ENCODE measurements at regions not wholly inside any gene's neighbourhood (a gene's known extent, or its start where the extent isn't known, plus 50 kb on each side); places are given as distances from the start of the nearest gene placed in this dataset.
"Not testable (repeated sequence)": the region's sequence is repeated elsewhere in the genome, so short reads cannot be mapped to it uniquely, and the experiment has no call there.

GRCh38 chr3:159870723-159871122 is 117.9 kb upstream of the IL12A start:
- H3K27ac Mint-ChIP-seq = no peak overlapping the region
- ATAC-seq (no peak), DNase-seq (no peak)
- H3K4me3 Mint-ChIP-seq = no peak overlapping the region
- H3K4me1 Mint-ChIP-seq = no peaks in the 10 kb centered on the region
- no peaks in the 10 kb centered on the region for H3K9me3 ChIP-seq (ENCODE audit: control insufficient read depth, low read length, poor library complexity, severe bottlenecking)
- no peaks in the 10 kb centered on the region for H3K36me3 Mint-ChIP-seq (ENCODE audit: low read depth)
- H3K27me3 Mint-ChIP-seq = peaks cover 38% of the 10 kb centered on the region

- Mint-ChIP-seq H3K27me3 (peaks cover 46% of the 10 kb centered on the region), H3K4me3 (no peak overlapping the region), H3K4me1 (no peaks in the 10 kb centered on the region), H3K36me3 (ENCODE audit: low read depth) (no peaks in the 10 kb centered on the region), H3K27ac (no peak overlapping the region)
- ATAC-seq (no peak), DNase-seq (no peak)
- no peaks in the 10 kb centered on the region for H3K9me3 ChIP-seq (ENCODE audit: control insufficient read depth, low read length, poor library complexity, severe bottlenecking)
Measured at GRCh38 chr3:159872374-159873109, 116.1 kb upstream of the IL12A start.

DNA sequence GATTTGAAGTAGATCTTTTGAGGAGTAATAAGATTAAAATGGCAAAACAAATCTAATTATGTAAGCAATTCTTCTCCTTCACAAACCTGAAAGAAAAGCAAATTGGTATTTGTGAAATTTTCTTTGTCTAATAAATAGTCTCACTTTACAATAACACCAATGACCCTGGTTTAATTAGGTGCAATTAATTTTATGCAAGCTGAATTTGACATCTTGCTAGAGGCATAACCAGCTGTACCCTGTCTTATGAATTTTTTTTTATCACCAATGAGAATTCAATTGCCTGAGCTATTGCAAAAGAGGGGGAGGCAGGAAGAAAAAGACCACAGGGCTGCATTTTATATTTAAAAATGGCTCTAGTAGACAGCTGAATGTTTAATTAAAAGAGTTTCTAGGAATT is 113.5 kb upstream of the IL12A start:
- ATAC-seq (no peak), DNase-seq (no peak)
- H3K27me3 Mint-ChIP-seq = peaks cover 54% of the 10 kb centered on the region
- peaks cover 2% of the 10 kb centered on the region for H3K36me3 Mint-ChIP-seq (ENCODE audit: low read depth)
- H3K4me1 Mint-ChIP-seq = no peaks in the 10 kb centered on the region
- no peak overlapping the region for H3K27ac Mint-ChIP-seq
- no peak overlapping the region for H3K4me3 Mint-ChIP-seq
- H3K9me3 ChIP-seq (ENCODE audit: control insufficient read depth, low read length, poor library complexity, severe bottlenecking) = no peaks in the 10 kb centered on the region

DNA sequence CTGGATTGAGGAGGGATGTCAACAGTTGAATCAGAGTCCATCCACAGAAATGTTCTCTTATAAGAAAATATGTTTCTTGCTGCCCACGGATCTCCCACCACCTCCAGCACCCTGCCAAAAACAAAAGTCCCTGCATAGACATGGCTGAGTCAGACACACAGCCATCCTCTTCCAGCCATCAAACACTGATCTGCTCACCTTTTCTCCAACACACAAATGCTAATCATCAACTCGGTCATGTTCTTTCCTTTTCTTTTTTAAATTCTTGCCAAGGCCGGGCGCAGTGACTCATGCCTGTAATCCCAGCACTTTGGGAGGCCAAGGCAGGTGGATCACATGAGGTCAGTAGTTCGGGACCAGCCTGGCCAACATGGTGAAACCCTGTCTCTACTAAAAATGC is 110.7 kb upstream of the IL12A start:
- no peak overlapping the region for H3K4me3 Mint-ChIP-seq
- peaks cover 2% of the 10 kb centered on the region for H3K36me3 Mint-ChIP-seq (ENCODE audit: low read depth)
- H3K27me3 Mint-ChIP-seq = peaks cover 64% of the 10 kb centered on the region

GRCh38 chr3:159879146-159879545 is 109.5 kb upstream of the IL12A start:
- H3K27me3 Mint-ChIP-seq = peaks cover 60% of the 10 kb centered on the region
- no peak overlapping the region for H3K27ac Mint-ChIP-seq
- H3K9me3 ChIP-seq (ENCODE audit: control insufficient read depth, low read length, poor library complexity, severe bottlenecking) = no peaks in the 10 kb centered on the region
- DNase-seq (no peak), ATAC-seq (no peak)
- H3K36me3 Mint-ChIP-seq (ENCODE audit: low read depth) = peaks cover 2% of the 10 kb centered on the region
- no peaks in the 10 kb centered on the region for H3K4me1 Mint-ChIP-seq
- no peak overlapping the region for H3K4me3 Mint-ChIP-seq

More for the DNA sequence above, 110.7 kb upstream of the IL12A start:
- H3K4me1 Mint-ChIP-seq = no peaks in the 10 kb centered on the region
- no peaks in the 10 kb centered on the region for H3K9me3 ChIP-seq (ENCODE audit: control insufficient read depth, low read length, poor library complexity, severe bottlenecking)
- ATAC-seq (no peak), DNase-seq (no peak)
- H3K27ac Mint-ChIP-seq = no peak overlapping the region

DNA sequence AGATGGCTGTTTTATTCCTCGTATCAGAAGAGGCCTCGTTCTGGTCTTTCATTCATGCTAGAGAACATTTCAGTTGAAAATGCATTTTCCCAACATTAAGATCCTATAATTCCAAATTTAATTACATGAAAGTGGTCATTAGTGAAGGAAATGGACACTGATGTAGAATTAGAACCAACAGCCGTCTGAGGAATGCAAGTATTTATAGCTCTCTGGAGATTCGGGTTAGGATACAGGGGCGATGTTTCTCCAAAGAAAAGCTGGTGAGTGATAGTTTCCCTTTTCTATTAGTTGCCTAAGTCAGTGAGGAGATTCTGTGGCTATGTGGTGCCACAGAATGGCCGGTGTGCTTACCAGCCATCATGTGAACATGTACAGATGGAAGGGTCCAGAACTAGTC is 109.0 kb upstream of the IL12A start:
- H3K27me3 Mint-ChIP-seq = peaks cover 57% of the 10 kb centered on the region
- no peak for DNase-seq
- H3K4me3 Mint-ChIP-seq = no peak overlapping the region
- H3K27ac Mint-ChIP-seq = no peak overlapping the region
- ATAC-seq = no peak
- no peaks in the 10 kb centered on the region for H3K9me3 ChIP-seq (ENCODE audit: control insufficient read depth, low read length, poor library complexity, severe bottlenecking)
- H3K4me1 Mint-ChIP-seq = no peaks in the 10 kb centered on the region
- H3K36me3 Mint-ChIP-seq (ENCODE audit: low read depth) = peaks cover 2% of the 10 kb centered on the region

DNA sequence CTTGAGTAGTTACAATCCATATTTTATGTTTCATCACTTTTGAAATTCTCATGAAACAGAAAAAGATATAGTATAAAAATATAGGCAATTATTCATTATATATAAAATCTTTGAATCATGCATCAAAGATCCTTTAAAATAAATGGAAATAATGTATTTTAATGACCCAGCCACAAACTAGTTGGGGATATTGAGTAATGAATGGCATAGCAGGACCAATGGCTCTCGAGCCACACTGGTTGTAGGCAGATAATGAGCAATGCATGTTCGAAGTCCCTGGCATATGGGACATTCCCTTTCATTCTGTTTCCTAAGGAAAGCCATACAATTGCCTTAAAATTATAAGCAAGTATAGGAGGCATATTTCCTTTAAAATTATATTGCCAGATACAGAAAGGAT is 107.4 kb upstream of the IL12A start:
- no peaks in the 10 kb centered on the region for H3K9me3 ChIP-seq (ENCODE audit: control insufficient read depth, low read length, poor library complexity, severe bottlenecking)
- H3K4me3 Mint-ChIP-seq = no peak overlapping the region
- ATAC-seq (no peak), DNase-seq (no peak)
- peaks cover 2% of the 10 kb centered on the region for H3K36me3 Mint-ChIP-seq (ENCODE audit: low read depth)
- no peak overlapping the region for H3K27ac Mint-ChIP-seq
- peaks cover 49% of the 10 kb centered on the region for H3K27me3 Mint-ChIP-seq
- H3K4me1 Mint-ChIP-seq = no peaks in the 10 kb centered on the region

- Mint-ChIP-seq H3K36me3 (ENCODE audit: low read depth) (peaks cover 2% of the 10 kb centered on the region), H3K27ac (no peak overlapping the region), H3K4me1 (no peaks in the 10 kb centered on the region), H3K27me3 (peaks cover 47% of the 10 kb centered on the region), H3K4me3 (no peak overlapping the region)
- DNase-seq (no peak), ATAC-seq (no peak)
- no peaks in the 10 kb centered on the region for H3K9me3 ChIP-seq (ENCODE audit: control insufficient read depth, low read length, poor library complexity, severe bottlenecking)
Measured at GRCh38 chr3:159881828-159882309, 106.8 kb upstream of the IL12A start.

DNA sequence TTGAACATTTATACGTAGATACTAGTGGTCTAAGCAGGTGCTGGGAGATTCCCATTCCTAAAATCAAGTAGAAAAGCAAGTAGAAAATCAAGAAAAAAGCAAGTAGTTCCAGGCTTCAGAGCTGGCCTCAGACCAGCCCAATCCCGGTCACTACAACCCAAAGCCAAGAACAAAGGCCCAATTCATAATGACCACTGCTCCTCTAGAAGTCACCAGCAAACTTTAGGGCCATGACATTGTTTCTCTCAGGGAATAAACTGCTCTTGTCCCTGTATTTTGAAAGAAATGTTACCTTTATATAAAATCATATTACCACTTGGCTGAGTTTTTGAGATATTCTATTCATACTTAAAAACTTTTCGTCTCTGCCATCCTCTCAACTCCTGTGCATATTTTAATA is 106.3 kb upstream of the IL12A start:
- Mint-ChIP-seq H3K27ac (no peak overlapping the region), H3K36me3 (ENCODE audit: low read depth) (peaks cover 2% of the 10 kb centered on the region), H3K27me3 (peaks cover 48% of the 10 kb centered on the region), H3K4me3 (no peak overlapping the region), H3K4me1 (no peaks in the 10 kb centered on the region)
- no peaks in the 10 kb centered on the region for H3K9me3 ChIP-seq (ENCODE audit: control insufficient read depth, low read length, poor library complexity, severe bottlenecking)
- no peak for ATAC-seq
- no peak for DNase-seq

DNA sequence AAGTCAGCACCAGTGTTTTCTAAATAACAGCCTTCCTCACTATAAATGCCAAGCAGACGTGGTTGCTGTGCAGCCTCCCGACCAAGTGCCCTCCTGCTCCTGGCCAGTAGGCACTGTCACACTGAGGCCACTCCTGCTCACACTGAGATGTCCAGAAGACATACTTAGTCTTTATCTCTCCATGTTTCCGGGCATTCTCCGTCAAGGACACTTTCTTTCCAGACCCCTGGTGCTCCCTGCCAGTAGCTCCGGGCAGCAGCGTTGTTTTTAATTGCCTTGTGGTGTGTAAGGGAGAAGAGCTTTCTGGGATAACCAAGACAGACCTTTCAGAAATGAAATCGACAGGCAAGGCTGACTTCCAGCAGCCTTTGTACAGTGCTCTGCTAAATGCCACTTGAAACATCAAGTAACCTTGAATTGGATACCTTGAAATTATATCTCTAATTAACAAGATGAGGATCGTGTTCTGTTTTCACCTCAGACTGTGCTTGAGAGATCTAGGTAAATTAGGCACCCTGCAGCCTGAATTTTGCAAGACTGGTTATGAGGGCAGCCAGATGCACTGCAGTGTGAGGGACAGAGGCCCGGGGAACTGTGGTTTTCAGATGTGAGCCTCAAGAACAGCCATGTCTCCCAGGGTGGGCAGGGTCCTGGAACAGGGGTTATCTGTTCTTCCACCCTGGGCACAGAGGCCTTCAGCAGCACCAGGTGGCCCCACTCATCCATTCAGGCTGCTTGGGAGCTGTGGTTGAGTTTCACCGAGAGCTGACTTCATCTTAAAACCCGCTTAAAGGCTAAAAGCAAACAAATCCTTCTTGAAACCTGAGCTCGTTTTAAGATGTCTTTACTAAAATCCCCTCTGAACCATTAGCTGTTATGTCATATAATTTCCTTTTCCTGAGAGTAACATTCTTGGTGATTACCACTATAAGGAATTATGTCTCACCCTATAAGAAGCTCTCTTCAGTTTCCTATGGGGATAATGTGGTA is 105.5 kb upstream of the IL12A start:
- ATAC-seq (no peak), DNase-seq (no peak)
- Mint-ChIP-seq H3K27me3 (peaks cover 41% of the 10 kb centered on the region), H3K27ac (no peak overlapping the region), H3K4me3 (no peak overlapping the region), H3K36me3 (ENCODE audit: low read depth) (peaks cover 2% of the 10 kb centered on the region), H3K4me1 (no peaks in the 10 kb centered on the region)
- no peaks in the 10 kb centered on the region for H3K9me3 ChIP-seq (ENCODE audit: control insufficient read depth, low read length, poor library complexity, severe bottlenecking)

GRCh38 chr3:159884661-159885402 is 103.8 kb upstream of the IL12A start:
- ATAC-seq (no peak), DNase-seq (no peak)
- Mint-ChIP-seq H3K27ac (no peak overlapping the region), H3K4me3 (no peak overlapping the region), H3K4me1 (no peaks in the 10 kb centered on the region), H3K36me3 (ENCODE audit: low read depth) (no peaks in the 10 kb centered on the region), H3K27me3 (peaks cover 46% of the 10 kb centered on the region)
- no peaks in the 10 kb centered on the region for H3K9me3 ChIP-seq (ENCODE audit: control insufficient read depth, low read length, poor library complexity, severe bottlenecking)

DNA sequence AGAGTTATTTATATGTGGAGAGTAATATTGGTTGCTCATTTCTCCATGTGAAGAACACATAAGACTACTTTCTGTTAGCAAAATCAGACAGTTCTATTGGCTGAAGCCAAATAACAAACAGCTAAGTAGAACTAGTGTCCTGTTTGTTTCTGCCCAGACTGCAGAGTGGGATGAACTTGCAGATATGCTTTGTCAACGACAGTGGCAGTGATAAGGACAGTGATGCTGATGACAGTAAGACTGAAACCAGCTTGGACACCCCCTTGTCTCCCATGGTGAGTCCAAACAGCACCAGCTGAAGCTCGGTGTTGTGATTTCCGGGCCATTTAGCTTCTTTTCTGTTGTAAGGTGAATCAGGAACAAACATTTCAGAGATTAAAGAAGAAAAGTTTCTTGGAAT is 102.6 kb upstream of the IL12A start:
- no peak for DNase-seq
- no peaks in the 10 kb centered on the region for H3K9me3 ChIP-seq (ENCODE audit: control insufficient read depth, low read length, poor library complexity, severe bottlenecking)
- Mint-ChIP-seq H3K4me1 (no peaks in the 10 kb centered on the region), H3K4me3 (no peak overlapping the region), H3K27me3 (peaks cover 41% of the 10 kb centered on the region), H3K27ac (no peak overlapping the region), H3K36me3 (ENCODE audit: low read depth) (no peaks in the 10 kb centered on the region)
- no peak for ATAC-seq

GRCh38 chr3:159886530-159886929 is 102.1 kb upstream of the IL12A start:
- H3K27me3 Mint-ChIP-seq = peaks cover 45% of the 10 kb centered on the region
- ATAC-seq; H3K4me1 Mint-ChIP-seq; H3K9me3 ChIP-seq (ENCODE audit: control insufficient read depth, low read length, poor library complexity, severe bottlenecking); H3K36me3 Mint-ChIP-seq (ENCODE audit: low read depth); DNase-seq; H3K4me3 Mint-ChIP-seq; H3K27ac Mint-ChIP-seq: not testable (repeated sequence)
